Stimulated activated CD4-positive, alpha-beta T cell treated with anti-CD3 and anti-CD28 coated beads, Interleukin-1b, Interleukin-23, amount 100 ng/mL, for 48 hours (primary cell): ENCODE measurements at regions not wholly inside any gene's neighbourhood (a gene's known extent, or its start where the extent isn't known, plus 50 kb on each side); places are given as distances from the start of the nearest gene placed in this dataset.

ENCODE experiments used
- DNase-seq: peaks from one replicate; pipeline ENCODE4 v3.0.0-alpha.2; 2020

- no peak for DNase-seq
Measured at GRCh38 chr4:35754047-35754446, 490.3 kb downstream of the ARAP2 start.

GRCh38 chr4:35757836-35758235 is 486.5 kb downstream of the ARAP2 start:
- DNase-seq: no peak

DNA sequence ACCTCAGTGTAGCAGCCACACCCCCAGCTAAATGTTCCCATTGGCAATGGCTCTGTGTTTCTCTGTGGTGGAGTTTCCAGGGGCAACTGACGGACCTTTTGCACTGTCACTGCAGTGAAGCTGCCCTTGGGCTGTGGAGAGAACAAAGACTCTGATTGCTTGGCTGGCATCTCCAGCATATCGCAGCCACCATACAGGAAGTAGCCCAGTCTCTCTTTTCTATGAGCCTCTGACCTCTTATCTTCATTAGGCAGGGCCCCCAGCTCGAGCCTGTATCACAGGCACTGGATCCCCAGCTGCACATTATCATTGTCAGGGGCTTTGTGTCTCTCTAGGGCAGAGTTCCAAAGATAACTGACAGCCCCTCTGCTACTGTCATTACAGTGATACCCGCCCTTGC is 483.5 kb downstream of the ARAP2 start:
- no peak for DNase-seq

DNA sequence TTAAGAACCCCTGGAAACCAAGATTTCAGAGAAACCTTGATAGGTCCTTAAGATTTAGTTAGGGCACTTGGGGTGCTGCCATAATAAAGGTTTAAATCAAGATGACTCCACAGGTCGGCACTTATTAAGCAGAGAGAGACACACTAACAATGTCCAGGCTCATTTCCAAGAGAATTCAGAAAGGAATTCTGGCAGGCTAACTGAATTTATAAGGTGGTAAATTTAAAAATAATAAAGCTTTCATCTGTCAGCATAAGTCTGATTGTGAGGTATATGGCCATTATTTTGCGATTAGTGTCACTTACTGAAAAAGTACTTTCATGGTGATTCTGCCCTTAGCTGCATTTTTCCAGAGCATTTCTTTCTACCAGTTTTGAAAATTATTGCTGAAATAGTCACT is 472.7 kb downstream of the ARAP2 start:
- DNase-seq: no peak

- DNase-seq: no peak
Measured at GRCh38 chr4:35772291-35772690, 472.0 kb downstream of the ARAP2 start.

- DNase-seq: no peak
Measured at GRCh38 chr4:35789899-35790574, 454.3 kb downstream of the ARAP2 start.

GRCh38 chr4:35793045-35793722 is 451.1 kb downstream of the ARAP2 start:
- DNase-seq: no peak

DNA sequence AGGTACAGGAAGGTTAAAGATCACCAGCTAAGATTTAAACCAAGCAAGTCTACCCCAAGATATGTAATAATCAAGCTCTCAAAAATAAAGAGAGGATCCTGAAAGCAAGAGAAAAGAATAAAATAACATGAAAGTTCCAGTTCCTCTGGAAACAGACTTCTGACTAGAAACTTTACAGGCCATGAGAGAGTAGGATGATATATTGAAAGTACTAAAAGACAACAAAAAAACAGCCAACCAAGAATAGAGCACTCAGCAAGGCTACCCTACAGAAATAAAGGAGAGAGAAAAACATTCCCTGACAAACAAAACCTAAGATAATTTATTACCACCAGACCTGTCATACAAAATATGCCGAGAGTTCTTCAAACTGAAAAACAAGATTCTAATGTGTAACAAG is 450.5 kb downstream of the ARAP2 start:
- DNase-seq: no peak

- DNase-seq: no peak
Measured at GRCh38 chr4:35800669-35801068, 443.6 kb downstream of the ARAP2 start.

GRCh38 chr4:35802644-35803043 is 441.7 kb downstream of the ARAP2 start:
- DNase-seq: no peak

- DNase-seq: no peak
Measured at GRCh38 chr4:35818520-35818919, 425.8 kb downstream of the ARAP2 start.

- no peak for DNase-seq
Measured at GRCh38 chr4:35820003-35820402, 424.3 kb downstream of the ARAP2 start.

DNA sequence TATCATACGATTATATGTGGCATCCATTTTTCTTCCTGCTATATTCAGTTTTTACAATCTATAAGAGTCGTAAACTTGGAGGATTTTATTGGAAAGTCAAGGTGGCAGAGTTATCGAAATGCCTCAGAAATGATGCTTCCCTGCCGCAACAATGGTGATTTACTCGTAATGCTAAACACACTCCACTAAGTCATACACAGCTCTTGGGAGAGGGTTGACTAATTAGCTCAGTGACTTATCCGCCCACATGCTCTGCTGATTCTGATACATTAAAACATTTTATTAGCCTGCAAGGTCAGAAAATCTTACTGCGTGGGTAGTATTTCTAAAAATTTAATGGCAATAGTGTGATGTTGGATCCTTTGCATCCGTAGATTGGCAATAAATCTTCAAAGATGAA is 420.1 kb downstream of the ARAP2 start:
- no peak for DNase-seq

DNA sequence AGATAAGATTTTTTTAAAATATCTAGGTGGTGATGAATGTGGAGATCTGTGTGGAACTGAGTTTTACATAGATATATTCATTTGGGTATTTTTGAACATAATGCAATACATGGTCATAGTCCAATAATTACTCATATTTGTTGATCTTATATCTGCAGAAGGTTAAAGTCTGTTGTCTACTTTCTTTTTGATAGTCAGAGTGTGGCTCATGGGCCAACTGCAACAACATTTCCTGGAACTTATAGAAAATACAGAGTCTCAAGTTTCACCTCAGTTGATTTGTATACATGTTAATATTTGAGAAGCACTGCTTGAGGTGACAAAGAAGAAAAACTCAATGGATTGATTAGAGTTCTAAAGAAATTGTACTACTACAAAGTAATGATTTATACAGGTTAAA is 408.4 kb downstream of the ARAP2 start:
- no peak for DNase-seq

DNA sequence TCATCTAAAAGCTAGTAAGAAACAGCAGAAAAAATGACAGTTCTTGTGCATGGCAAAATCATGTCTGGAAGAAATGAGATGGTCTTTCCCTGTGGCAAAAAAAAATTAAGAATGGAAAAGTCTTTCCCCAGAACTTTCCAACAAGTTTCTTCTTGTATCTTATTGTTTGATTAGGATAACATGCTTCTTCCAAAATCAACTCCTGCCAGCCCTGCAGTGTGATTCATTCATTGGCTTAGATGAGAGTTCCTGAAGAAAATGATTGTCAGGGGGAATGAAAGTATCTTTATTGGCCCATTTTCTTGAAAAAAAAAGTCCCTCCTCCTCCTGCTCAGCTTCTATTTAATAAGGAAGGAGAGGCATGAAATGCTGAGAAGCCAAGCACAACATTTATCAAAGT is 407.7 kb downstream of the ARAP2 start:
- no peak for DNase-seq

- no peak for DNase-seq
Measured at GRCh38 chr4:35867057-35867456, 377.3 kb downstream of the ARAP2 start.

DNA sequence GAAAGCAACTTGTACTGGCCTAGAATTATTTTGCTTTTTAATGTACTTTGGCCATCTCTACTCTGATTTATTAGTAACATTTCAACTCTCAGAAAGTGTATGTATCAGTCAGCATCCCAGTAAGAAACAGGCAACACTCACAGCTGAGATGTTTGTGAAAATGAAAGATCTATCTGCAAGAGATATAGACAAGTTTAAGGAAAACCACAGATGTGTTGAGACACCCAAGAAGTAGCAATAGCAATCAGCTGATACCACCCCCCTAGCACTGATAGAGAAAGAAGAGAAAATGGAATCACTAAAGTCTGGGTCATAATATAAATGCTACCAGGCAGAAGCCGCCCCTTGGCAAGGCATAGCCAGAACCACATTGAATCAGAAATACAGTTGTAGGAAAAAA is 372.0 kb downstream of the ARAP2 start:
- DNase-seq: no peak

DNA sequence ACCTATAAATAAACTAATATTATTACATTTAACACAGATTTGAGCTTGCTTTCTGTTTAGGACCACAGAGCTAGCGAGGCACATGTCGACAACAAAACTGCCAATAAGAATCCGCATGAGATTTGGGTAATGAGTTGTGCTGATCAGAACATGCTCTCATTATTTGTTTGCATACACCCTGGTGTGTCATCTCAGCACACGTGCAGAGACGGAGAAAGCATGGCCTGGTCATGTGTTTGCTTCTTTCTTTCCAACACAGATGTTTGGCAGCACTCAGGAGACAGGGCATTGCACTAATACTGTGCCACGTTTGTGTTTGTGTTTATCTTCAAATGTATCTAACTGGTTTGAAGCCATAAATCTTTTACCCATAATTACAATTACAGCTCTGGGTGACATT is 364.8 kb downstream of the ARAP2 start:
- DNase-seq: no peak

DNA sequence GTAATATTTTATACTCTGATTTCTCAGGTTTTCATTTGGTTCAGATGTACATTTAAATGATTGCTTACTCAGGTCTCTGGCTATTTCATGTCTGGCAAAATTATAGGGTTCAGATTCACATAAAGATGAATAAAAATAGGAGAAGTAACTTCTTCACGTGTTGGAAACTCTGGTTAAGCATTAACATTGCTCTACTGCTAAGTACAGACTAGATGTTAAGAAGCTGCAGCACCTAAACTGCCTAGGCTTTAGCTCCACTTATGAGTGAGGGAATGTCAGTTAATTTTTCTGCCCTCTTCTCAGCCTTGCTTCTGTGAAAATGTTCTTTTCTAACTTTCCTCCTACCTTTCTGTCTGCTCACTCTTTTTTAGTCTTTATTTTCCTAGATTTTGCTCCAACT is 361.2 kb downstream of the ARAP2 start:
- DNase-seq: no peak

DNA sequence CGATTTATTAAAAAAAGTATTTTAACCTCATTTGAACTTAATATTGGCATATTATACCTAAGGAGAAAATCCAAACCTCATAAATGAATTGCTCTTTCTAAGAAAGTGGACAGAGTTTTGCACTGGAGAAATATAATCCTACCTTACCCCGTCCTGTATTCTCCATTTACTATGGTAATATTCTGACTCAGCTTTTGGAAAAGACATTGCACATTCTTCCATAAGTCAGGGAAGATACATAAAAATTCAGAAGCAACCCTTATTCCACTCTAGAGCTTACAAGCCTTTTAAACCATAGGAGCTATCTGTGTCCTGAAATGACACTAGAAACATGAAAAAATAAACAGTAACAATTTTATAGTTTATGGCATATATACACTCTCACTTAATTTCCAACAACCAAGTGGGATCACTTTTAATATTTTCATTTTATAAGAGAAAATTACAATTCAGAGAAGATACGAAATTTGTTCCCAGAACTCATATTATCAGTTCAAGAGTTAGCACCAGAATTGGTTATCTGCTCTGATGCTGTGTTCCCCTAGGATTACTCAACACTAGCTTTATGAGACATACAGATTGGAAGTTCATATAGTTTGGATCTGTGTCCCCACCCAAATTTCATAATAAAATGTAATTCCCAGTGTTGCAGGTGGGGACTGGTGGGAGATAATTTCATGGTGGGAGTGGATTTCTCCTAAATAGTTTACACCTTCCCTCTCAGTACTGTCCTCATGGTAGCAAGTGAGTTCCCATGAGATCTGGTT is 359.4 kb downstream of the ARAP2 start:
- no peak for DNase-seq

DNA sequence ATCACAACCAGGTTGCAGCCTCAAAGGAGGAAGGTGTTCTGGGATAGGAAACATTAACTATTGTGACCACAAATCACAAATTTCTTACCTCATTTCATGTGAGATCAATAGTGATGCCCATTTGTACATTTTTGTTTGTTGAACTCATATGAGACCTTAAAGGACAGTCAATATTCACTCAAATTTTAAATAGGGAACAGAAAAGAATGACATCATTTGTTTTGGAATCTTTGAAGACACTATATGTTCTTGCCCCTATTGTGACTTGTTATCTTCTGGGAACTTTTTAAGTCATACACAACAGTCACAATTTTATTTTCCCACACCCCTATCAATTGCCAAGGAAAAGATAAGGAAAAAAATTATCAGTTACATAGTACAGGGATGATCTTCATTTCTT is 346.5 kb downstream of the ARAP2 start:
- no peak for DNase-seq

DNA sequence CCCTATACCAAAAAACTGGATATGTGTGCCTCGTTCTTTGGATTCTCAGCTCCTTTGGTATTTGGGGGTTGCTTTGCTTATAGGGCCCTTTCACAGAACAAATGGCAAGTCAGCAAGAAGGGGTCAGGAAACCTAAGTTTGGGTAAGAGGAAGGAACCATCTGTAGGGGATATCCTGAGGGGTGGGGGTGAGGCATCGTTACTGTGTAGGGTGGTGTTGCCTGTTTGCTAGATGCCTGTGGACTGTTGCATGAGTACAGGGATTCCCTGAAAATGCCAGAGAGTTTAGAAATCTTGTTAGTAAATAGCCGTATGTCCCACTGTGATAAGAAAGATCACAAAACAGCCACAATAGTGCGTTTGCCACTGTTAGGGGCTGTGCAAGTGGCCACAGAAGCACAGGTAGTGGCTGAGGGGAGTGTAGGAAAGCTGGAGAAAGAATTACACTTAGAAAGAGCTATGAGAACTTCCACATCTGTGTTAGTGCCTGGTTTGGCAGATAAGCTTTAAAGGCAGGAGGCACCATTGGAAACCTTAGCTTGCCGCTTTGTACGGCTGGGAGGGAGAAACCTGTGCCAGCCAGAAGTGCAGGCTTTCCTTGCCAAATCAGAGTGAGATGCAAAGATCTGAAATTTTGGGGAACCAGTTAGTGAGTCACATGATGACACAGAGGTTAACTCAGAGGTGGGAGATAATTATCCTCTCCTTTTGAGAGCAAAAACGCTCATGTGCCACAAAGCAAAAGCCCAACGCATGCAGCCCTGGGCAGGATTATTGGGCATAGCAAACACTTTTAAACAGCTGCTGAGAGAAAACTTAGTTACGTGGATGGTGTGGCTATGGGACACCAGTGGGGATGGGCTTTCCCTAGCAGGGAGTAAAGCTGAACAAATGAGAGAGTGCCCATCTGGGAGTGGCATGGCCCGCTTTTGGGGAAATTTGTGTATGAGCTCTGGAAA is 343.7 kb downstream of the ARAP2 start:
- DNase-seq: no peak

- no peak for DNase-seq
Measured at GRCh38 chr4:35912174-35912573, 332.1 kb downstream of the ARAP2 start.
